Erythroblast (primary cell): ENCODE measurements at regions not wholly inside any gene's neighbourhood (a gene's known extent, or its start where the extent isn't known, plus 50 kb on each side); places are given as distances from the start of the nearest gene placed in this dataset.

ENCODE experiments used
- GATA1 ChIP-seq: IDR thresholded peaks from 2 replicates; pipeline ENCODE4 v1.6.1; 2011; ENCODE audit warnings: low read depth, mild to moderate bottlenecking, control low read depth, low read length, moderate library complexity
- POLR2A ChIP-seq: IDR thresholded peaks from 2 replicates; pipeline ENCODE4 v1.6.1; 2011; ENCODE audit warnings: mild to moderate bottlenecking, low read length

- TF ChIP-seq POLR2A: no peak
- TF ChIP-seq GATA1: no peak
Observed at GRCh38 chr15:46170326-46170725, 535.5 kb downstream of the SQOR start.
